ENCODE measurements at regions not wholly inside any gene's neighbourhood (a gene's known extent, or its start where the extent isn't known, plus 50 kb on each side); places are given as distances from the start of the nearest gene placed in this dataset.

- no peak for TF ChIP-seq CTCF (IDR thresholded peaks at IDR 0.05)
- TF ChIP-seq POLR2A (IDR thresholded peaks at IDR 0.05), result no peak
Measured at GRCh38 chrX:127313635-127314034, 494.1 kb downstream of the PRR32 start.
